ENCODE measurements at regions not wholly inside any gene's neighbourhood (a gene's known extent, or its start where the extent isn't known, plus 50 kb on each side); places are given as distances from the start of the nearest gene placed in this dataset.

DNA sequence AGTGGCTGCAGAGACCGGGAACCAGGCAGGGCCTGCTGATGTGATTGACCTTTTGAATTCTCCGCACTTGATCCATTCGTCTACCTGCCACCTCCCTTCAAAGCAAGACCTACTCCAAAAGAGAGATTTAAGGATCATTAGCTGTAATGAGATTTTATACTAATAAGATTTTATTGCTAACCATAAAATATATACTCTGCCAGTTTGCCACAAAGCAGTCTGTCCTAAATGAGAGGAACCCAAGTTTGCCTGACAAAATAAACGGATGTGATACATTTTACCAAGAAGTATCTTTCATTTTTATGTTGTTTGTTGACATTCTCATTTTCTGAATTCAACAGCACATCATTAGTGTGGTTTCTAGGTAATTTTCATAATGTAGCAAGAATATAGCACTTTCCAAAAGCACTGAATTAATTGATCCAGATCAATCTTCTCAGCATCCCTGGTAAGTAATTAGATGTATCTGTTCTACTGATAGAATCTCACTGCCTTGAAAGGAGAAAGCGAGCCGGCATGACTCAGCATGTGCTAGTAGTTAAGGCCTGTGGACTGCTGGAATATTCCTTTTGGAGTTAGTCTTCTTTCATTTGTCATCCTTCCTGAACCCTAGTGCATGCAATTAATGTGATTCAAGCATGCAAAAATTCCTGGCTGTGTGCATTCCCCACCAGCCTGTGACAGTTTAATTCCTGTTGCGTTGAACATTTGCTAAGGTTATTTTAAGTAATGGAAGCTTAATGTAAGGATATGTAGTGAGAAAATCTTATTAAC lies 128.5 kb downstream of the ARL6IP6 start:
- no peaks in the 10 kb centered on the region for H3K4me1 ChIP-seq
- peaks cover 0 to under 1% (median 0%) of the 10 kb centered on the region in 8 donors for H3K9me3 ChIP-seq
- no peak overlapping the region for H3K27ac ChIP-seq
- H3K36me3 ChIP-seq: no peaks in the 10 kb centered on the region
- H3K4me3 ChIP-seq: no peak overlapping the region
- TF ChIP-seq CTCF (IDR thresholded peaks at IDR 0.05 in 8 of 11, conservative IDR thresholded peaks at IDR 0.05 in 3 of 11): no peak
- TF ChIP-seq POLR2AphosphoS5 (IDR thresholded peaks at IDR 0.05): no peak
- TF ChIP-seq POLR2A (IDR thresholded peaks at IDR 0.05): no peak
- H3K27me3 ChIP-seq (replicated peaks in 1 of 7): no peaks in the 10 kb centered on the region
- DNase-seq: no peak
- 75 to 91% (median 84%) methylated on average over 7 of the region's 7 CpGs for WGBS, 5 donors
- intact Hi-C loops (cut with DNase I; ENCODE audit: low total_unique reads): no loop called here

DNA sequence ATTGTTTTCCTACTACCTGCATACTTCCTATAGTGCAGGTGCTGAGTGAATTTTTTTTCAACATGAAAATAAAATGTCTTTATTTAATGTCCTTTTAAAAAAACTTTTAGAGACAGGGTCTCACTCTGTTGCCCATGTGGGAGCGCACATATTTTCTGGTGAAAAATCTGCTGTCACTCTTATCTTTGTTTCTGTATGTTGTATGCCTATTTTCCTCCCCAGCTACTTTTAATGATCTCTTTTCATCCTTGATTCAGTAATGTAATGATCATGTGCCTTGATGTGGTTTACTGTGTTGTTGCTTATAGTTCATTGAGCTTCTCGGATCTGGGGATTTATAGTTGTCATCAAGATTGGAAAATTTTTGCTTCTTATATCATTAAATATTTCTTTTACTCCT lies 117.3 kb downstream of the ARL6IP6 start:
- H3K9me3 ChIP-seq: no peaks in the 10 kb centered on the region
- DNase-seq: no peak
- TF ChIP-seq POLR2AphosphoS5 (IDR thresholded peaks at IDR 0.05) (no peak), POLR2A (IDR thresholded peaks at IDR 0.05) (no peak), CTCF (IDR thresholded peaks at IDR 0.05 in 8 of 11, conservative IDR thresholded peaks at IDR 0.05 in 3 of 11) (no peak)
- intact Hi-C loops (cut with DNase I; ENCODE audit: low total_unique reads): no loop called here
- H3K4me3 ChIP-seq: no peak overlapping the region
- H3K36me3 ChIP-seq: no peaks in the 10 kb centered on the region
- no peaks in the 10 kb centered on the region for H3K27me3 ChIP-seq (replicated peaks in 1 of 7)
- no peak overlapping the region for H3K27ac ChIP-seq
- 86 to 97% (median 94%) methylated on average over 2 of the region's 2 CpGs for WGBS, 5 donors
- H3K4me1 ChIP-seq: no peaks in the 10 kb centered on the region

DNA sequence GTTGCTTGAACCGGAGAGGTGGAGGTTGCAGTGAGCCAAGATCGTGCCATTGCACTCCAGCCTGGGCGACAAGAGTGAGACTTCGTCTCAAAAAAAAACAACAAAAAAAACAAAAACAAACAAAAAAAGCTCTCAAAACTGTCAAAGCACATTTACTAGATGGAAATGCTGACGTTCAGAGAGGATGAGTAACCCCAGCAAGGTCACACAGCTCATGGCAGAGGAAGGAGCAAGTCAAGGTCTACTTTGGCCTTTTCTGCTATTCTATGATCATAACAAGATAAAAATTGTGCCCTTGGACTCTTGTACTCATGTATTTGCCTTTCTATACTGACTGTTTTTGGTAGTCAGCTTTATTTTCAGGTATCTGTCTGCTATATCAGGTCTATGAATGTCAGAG lies 109.5 kb downstream of the ARL6IP6 start:
- Histone ChIP-seq H3K27me3 (replicated peaks in 1 of 7) (no peaks in the 10 kb centered on the region), H3K36me3 (no peaks in the 10 kb centered on the region), H3K4me1 (no peaks in the 10 kb centered on the region), H3K27ac (peak overlapping the region in 7 of 8 donors; percentile 72 to 87 (median 77)), H3K9me3 (no peaks in the 10 kb centered on the region), H3K4me3 (no peak overlapping the region)
- WGBS, 5 donors: 67 to 81% (median 74%) methylated on average over 5 of the region's 5 CpGs
- no peak for DNase-seq
- TF ChIP-seq POLR2A (IDR thresholded peaks at IDR 0.05): no peak
- TF ChIP-seq POLR2AphosphoS5 (IDR thresholded peaks at IDR 0.05): peak in 1 of 3 donors; percentile 57
- intact Hi-C loops (cut with DNase I; ENCODE audit: low total_unique reads): no loop called here

DNA sequence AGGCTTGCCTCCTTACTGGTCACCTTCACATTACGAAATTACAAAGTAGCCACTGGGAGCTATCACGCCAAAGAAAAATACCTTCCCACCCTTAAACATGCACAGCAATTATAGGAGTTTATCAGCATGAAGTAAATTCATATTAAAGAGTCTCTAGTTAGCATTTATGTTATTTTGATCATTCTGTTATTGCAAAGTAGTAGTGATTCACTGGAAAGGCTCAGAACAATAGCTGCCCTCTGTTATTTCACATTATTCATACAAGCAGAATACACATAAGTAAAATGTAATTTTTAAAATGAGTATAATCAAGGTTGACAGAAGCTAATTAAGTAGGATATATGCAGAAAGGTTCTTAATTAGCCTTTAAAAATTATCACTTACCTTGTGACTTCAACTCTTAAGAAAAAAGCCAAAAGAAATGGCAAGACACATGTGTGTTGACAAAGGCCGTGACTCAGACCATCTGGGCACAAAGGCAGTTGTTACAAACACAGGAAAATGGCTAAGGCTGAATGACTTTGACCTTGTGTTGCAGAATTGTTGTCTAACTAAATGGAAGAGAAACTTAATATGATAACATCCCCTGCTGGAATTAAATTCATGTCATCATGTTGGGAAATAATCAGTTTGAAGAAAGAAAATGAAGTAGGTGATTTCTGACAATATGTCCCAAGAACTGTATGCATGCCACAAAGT lies 108.3 kb downstream of the ARL6IP6 start:
- peak overlapping the region in 7 of 8 donors; percentile 72 to 87 (median 77) for H3K27ac ChIP-seq
- H3K36me3 ChIP-seq: no peaks in the 10 kb centered on the region
- intact Hi-C loops (cut with DNase I; ENCODE audit: low total_unique reads): no loop called here
- H3K4me3 ChIP-seq: peak overlapping the region in 3 of 8 donors; percentile 2 to 48 (median 28)
- 60 to 83% (median 70%) methylated on average over 3 of the region's 3 CpGs for WGBS, 5 donors
- no peaks in the 10 kb centered on the region for H3K4me1 ChIP-seq
- no peaks in the 10 kb centered on the region for H3K27me3 ChIP-seq (replicated peaks in 1 of 7)
- TF ChIP-seq POLR2AphosphoS5 (IDR thresholded peaks at IDR 0.05) (peak in 1 of 3 donors; percentile 61), CTCF (IDR thresholded peaks at IDR 0.05 in 8 of 11, conservative IDR thresholded peaks at IDR 0.05 in 3 of 11) (no peak), POLR2A (IDR thresholded peaks at IDR 0.05) (no peak)
- H3K9me3 ChIP-seq: no peaks in the 10 kb centered on the region
- DNase-seq: no peak

All from spleen (tissue), 11 donors.